HG03097 (cell line): ENCODE measurements at regions not wholly inside any gene's neighbourhood (a gene's known extent, or its start where the extent isn't known, plus 50 kb on each side); places are given as distances from the start of the nearest gene placed in this dataset.
A peak's percentile ranks its signal among the peaks of the same experiment; 100 is the strongest.

Experiments
- ATAC-seq: cut with Tn5 transposase; IDR thresholded peaks from one replicate; pipeline ENCODE4 v1.9.1; 2021; ENCODE audit not compliant: unreplicated experiment, low FRiP score

DNA sequence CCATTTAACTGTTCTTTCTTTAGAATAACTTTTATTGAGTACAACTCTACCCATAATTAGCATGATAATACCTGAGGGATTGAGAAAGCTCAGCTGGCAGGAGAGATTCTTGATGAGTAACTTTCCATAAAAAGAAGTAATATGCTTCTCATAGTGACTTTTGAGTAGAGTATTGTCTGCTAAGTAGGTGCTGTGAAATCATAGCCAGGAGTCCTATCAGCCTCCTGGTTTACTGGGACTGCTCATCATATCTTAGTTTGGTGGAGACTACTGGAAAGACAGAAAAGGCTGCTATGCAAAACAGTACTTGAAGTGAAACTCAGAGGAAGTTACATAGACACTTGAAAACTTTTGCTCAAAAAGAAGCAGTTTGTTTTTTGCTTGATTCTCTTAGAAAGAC is 113.3 kb upstream of the ATP2B1 start:
- ATAC-seq: no peak

DNA sequence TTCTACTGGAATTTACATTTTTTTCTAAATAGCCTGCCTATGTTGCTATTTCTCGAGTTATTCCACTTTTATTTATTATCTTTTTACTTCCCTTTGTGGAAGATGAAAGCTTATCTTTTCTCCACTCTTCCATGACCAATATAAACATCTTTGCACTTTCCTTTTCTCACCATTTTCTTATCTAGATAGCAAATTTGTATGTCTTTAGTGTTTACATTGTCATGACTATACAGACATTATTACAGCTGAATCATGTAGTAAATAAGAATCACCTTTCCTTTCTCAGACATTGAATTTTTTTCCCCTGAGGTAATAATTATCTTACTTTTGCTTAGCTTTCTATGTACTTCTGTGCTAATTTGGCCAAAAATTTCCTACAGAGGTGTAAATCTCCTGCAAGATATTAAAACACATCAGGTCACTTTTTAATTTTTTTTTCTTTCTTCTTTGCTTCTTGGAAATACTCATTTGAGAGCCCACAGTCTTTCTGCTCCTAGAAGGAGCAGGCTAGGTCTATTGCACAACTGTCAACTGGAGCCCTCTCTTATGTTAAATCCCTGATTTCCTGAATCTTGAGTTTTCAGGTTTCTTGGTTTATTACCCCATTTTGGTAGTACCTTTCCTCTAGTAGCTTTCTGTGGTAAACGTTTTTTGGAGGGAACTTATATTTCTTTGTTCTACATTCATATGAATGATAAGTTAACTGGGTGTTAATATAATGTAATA is 109.0 kb upstream of the ATP2B1 start:
- ATAC-seq: no peak

DNA sequence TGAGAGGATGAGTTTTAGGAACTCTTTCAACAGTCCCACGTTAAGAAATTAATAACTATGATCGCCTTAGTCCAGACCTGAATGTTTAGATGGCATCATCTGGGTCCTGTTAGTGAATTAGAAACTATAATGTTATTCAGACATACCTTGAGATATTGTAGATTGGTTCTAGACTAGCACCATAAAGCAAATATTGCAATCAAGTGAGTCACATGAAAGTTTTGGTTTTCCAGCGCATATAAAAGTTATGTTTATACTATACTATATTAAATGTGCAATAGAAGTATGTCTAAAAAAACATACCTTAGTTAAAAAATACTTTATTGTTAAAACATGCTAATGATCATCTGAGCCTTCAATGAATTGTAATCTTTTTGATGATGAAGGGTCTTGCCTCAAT is 106.6 kb upstream of the ATP2B1 start:
- no peak for ATAC-seq

DNA sequence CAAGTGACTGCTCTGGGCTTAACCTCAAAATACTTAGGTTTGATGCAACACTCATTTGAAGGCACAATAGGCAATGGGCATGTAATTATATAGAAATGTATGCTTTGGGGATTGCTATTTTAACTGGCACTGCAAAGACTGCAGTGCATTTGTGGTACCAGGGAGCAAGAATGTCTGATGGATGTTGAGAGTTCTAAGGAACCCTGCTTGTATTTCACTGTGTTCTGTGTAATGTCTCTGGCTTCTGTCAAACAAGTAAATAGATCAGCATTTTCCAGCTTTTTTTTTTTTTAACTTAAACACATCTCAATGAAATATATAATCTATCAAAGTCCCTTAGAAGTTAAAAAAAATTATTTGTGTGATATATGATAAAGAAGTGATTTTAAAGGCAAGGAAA is 94.8 kb upstream of the ATP2B1 start:
- ATAC-seq: no peak

DNA sequence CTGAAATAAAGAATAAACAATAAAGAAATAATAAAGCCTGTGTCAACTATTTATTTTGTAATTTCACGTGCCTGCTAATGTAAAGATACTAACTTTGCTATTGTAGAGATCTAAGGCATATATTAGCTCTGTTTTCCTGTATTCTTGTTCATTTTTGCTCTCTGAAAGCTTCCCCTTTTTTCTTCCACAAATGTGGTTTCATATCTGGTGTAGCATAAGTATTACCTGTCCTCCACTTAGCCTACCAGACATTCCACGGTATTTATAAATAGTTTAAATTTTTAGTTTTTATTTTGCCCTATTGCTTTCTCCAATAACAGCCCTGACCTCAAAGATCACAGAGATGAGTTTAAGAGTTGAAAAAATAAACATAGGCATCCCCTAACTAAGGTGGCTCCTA is 92.6 kb upstream of the ATP2B1 start:
- ATAC-seq: no peak

DNA sequence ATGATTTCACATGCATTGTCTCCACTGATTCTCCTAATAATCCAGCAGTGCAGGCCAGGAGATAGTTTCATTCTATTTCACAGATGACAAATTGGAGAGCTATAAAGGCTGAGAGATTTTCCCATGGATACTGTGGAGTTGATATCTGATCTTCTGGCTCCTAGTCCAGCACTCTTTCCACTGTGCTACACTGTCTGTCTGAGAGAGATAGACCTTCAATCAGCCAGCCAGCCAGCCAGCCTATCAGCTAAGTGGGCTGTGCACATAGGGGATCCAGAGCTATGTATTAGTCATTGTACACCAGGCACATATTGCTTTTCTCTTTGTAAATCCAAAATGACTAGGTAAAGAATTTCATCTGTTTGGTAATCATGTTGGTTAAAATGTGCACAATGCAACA is 91.8 kb upstream of the ATP2B1 start:
- no peak for ATAC-seq

DNA sequence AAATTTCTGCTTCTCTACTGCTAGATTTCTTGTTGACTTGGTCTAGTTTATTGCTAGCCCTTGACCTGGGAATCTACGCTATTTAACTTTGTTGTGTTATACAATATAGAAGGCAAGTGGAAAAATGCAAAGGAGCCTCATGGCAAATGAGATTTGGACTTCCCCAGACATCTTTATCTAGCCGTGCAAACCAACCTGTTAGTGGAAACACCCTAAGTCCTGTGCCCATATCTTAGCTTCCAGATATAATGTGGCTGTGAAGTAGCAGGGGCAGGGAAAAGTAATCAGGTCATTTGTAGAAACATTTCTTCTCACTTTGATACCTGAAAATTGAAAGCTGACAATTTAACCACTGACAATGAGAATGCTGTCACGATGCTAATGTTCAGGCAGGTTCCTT is 90.7 kb upstream of the ATP2B1 start:
- ATAC-seq: no peak

DNA sequence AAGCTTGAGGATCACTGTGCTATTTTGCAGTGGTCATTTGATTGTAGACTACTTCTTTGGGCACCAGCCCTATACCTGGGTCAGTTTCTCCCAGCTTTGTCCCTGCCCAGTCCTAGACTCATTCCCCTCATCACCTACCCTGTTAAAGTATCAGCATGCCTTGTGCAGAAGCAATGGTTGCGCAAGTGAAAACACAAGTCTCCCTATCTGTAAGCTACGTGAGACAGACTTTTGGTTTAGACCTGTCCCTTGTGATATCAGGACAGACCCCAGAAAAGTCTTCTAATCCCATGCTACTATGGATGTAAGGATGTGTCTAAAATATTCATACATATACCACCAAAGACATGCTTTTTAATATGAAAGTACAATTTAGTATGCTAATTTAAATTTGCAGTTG is 88.8 kb upstream of the ATP2B1 start:
- ATAC-seq: no peak

DNA sequence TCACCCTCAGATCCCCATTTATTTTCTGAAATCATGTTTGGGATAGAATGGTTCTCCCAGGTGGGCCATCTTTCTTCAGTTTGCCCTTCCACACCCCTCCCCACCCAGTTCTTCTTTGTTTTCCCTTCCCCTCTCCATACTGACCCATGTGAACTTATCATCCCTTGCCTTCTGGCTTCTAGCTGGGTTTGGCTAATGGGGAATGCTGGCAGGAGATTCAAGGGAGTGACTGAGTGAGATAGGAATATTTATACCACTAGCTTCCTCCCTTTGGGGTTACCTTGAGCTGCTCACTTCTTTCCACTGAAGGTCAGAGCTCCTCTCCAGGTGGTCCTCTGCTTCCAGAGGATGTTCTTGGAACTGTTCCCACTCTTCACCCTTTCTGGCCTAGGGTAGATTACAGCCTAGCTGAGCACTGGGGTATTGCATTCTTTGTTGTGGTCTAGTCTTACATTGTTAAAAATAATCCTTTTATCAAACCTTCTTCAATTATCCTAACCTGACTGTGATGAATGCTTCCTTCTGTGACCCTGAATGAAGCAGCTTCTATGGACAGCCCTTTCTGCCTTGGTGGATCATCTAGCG is 88.3 kb upstream of the ATP2B1 start:
- no peak for ATAC-seq

DNA sequence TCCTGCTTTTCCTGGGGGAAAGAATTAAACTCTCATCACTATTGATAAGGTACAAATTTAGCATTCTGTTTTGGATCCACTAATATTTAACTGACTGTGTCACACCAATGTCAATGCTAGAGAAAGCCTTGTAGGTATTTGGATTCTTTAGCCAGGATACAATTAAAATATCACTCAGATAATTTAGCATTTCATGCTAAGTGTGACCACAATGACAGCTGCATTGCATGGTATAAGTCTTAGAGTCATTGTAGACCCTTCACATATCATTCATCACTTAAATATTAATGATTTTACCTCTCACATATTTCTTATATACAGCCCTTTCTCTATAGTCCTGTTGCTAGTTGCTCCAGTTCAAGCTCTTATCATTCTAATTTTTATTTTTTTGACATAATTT is 85.3 kb upstream of the ATP2B1 start:
- ATAC-seq: no peak

DNA sequence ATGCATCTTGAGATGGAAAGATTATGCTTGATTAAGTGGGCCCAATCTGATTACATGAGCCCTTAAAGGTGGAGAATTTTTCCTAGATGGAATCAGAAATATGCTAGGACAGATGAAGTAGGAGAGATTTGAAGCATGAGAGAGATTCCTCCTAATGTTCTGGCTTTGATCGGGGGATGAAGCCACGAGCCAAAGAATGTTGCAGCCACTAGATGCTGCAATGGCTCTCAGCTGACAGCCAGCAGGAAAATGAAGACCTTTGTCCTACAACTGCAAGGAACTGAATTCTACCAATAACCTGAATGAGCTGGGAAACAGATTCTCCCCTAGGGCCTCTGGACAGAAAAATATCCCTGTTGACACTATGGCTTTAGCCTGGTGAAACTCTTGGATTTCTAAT is 82.6 kb upstream of the ATP2B1 start:
- no peak for ATAC-seq

DNA sequence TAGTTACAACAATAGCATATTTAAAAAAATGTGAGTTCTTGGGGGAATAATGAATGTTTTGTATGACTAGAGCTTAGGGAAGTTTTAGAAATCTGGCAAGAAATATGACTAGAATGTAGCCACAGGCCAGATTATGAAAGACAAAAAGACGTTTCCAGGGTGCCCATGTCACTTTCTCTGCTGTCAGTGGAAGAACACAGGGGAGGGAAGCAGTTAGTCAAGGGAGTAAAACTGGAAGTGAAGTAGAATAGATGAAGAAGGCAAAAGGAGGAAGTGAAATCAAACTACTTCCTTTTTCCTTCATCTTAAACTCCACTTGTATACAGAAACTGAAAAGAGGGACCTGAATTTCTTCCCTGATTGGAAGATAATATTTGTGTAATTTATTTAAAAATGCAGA is 81.2 kb upstream of the ATP2B1 start:
- peak; percentile 85 for ATAC-seq

DNA sequence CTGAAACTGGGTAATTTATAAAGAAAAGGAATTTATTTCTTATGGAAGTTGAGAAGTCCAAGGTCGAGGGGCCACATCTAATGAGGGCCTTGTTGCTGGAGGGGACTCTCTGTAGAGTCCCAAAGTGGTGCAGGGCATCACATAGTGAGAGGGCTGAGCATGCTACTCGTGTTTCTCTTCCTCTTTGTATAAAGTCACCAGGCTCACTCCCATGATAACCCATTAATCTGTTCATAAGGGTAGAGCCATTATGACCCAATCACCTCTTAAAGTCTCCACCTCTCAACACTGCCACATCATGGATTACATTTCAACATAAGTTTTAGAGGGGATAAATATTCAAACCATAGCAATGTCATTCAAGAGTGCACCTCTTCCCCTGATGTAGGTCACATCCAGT is 79.1 kb upstream of the ATP2B1 start:
- no peak for ATAC-seq

DNA sequence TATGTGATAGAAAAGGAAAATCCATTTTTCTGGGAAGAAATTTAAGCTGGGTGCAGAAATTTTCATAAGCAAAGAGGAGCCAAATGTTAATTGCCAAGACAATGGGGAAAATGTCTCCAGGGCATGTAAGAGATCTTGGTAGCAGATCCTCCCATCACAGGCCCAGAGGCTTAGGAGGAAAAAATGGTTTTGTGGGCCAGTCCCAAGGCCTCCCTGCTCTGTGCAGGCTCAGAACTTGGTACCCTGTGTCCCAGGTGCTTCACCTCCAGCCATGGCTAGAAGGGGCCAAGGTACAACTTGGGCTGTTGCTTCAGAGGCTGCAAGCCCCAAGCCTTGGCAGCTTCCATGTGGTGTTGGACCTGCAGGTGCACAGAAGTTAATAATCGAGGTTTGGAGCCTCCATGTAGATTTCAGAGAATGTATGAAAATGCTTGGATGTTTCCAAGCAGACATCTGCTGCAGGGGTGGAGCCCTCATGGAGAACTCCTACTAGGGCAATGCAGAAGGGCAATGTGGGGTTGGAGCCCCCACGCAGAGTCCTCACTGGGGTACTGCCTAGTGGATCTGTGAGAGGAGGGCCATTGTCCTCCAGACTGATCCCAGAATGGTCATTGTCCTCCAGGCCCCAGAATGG is 77.7 kb upstream of the ATP2B1 start:
- ATAC-seq: no peak

DNA sequence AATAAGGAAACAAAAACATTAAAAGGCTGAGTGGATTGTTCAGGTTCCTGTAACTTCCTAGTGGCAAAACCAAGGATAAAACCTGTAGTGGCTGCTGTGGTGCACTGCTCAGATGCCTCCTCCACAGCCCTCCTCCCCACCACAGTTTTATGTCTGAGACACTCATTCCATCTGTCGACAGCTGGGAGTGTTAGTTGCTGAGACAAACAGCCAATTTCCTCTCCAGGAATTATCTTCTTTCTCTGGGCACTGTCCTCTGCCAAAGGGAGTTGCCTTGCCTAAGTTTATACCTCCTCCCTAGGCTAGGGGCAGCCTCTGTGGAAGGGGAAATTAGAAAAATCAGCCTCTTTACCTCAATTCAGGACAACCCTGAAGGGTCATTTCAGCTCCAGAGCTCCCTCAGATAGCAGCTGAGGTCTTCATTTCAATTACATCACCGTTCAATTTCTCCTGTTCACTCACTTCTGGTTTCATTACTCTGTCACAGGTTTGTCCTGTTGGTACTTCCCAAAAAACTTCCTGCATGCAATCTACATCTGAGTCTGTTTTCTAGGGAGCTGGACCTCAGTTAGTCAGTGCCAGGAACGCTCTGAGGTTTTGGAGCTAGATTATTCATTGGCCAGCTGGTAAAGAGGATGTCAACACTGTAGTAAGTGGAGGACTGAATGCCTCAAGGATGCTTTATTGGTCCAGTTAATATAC is 74.9 kb upstream of the ATP2B1 start:
- no peak for ATAC-seq

DNA sequence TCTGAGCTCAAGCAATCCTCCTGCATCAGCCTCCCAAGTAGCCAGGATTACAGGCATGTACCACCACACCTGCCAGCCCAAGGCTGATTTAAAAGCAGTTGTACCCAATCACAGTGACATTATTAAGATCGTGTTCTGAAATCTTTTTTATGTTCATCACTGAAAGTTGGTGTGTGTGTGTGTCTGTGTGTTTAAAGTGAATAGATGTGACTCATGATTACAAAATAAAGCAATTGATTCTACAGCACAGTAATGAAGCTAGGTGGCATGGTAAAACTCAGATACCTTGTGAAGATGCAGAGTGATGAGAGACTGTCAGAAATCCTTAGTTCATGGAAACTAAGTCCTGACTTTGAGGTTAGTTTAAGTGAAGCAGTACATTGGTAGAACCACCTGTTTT is 74.2 kb upstream of the ATP2B1 start:
- ATAC-seq: no peak

DNA sequence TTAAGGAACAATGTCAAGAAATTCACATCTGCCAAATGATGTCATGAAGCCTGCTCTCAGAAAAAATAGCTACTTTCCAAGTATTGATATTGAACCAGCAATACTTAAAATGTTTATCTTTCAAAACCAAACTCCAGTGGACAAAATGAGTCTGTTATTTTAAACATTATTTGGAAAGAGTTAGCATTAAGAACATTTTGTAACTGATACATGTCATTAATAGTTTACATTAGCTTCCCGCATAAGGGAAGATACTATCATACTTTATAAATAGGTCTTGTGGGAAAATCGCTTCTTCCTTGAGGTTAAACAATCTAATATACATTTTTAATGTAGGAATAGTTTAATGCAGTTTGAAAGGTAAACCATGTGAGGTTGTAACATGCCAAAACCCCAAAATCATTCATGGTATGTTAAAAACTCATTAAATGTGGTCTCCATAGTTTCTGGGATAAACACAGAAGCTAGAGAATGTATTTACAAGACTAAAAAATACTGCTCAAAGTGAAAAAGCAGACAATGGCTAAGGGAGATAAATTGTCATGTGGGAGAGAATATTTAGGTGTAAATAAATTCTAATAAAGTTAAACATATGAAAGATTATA is 73.4 kb upstream of the ATP2B1 start:
- no peak for ATAC-seq

DNA sequence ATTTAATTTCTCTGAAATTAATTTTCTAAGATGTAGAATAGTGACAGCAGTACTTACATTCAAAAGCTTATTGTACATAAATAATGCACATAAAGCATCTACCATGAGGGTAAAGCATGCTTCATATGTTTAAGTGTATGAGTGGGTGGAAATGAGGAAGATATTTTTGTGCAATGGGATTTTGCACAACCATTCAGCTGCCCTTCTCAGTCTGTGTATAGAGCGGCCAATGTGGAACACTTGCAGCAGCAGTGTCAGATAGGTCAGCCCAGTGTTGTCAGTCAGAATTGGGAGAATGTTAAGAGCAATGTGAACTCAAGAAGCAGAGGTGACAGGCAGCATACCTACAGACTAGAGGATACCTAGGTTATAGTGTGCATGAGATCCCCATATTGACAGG is 72.5 kb upstream of the ATP2B1 start:
- no peak for ATAC-seq

DNA sequence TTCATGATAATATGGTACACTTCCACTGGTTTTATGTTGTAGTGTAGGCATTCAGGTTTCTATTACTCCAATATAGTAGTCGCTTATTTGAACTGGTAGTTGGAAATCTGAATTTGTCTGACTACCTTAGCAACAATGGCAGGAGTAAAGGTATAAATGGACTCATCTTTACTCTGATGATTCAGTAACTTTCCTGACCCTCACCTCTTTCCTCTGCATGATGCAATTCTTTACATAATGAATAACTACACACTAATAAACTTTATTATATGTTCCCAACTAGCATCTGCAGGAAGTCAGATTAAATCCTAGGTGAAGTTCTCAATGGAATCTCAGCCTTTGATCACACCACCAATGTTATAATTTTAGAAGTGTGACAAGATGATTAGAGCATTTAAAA is 70.5 kb upstream of the ATP2B1 start:
- ATAC-seq: no peak

DNA sequence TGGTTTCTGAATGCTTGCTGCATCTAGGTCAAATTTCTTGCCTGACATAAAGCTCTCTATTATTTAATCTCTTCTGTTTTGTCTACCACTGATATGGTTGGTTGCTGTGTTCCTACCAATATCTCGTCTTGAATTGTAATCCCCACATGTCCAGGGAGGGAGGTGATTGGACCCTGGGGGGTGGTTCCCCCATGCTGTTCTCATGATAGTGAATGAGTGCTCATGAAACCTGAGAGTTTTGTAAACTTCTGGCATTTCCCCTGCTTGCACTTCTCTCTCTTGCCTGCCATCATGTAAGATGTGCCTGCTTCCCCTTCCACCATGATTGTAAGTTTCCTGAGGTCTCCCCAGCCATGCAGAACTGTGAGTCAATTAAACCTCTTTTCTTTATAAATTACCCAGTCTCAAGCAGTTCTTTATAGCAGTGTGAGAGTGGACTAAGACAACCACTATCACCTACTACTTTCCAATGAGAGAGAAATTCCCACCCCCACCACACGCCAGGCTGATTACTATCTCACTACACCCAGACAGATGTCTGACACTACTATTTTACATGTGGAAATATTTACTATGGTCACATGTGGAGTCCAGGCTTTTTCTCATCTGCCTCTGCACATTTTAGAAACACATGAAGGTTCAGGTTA is 69.2 kb upstream of the ATP2B1 start:
- no peak for ATAC-seq

DNA sequence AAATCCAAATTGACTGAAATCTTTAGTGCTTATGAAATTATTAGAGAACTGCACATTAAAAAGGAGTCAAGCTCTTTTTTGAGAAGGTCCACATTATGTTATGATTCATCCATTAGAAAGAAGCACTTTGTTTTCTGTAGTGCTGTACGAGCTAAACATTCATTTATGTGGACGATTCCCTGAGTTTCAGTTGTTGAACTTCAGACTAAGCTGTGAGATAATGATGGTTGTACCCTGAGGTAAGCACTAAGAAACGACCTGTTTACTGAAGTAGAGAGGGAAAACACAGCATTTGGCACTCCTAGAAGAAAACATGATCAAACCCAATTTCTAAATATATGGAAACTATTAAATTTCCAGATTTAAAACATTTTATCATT is 67.3 kb upstream of the ATP2B1 start:
- no peak for ATAC-seq
